CD4-positive, alpha-beta T cell treated with Interleukin-12 subunit alpha and Interleukin-12 subunit beta, for 1 hour (primary cell): ENCODE measurements at regions not wholly inside any gene's neighbourhood (a gene's known extent, or its start where the extent isn't known, plus 50 kb on each side); places are given as distances from the start of the nearest gene placed in this dataset.

Experiments used
- DNase-seq: peaks from one replicate; pipeline ENCODE4 v3.0.0-alpha.2; 2020

- no peak for DNase-seq
Observed at GRCh38 chr14:61953602-61954001, 191.4 kb downstream of the SNAPC1 start.

- DNase-seq: no peak
Observed at GRCh38 chr14:61954306-61954705, 192.1 kb downstream of the SNAPC1 start.

- no peak for DNase-seq
Observed at GRCh38 chr14:61956517-61956916, 194.3 kb downstream of the SNAPC1 start.

- DNase-seq: no peak
Observed at GRCh38 chr14:61959348-61959747, 197.1 kb downstream of the SNAPC1 start.

GRCh38 chr14:61961369-61961768 lies 199.1 kb downstream of the SNAPC1 start:
- no peak for DNase-seq

GRCh38 chr14:61963926-61964325 lies 201.7 kb downstream of the SNAPC1 start:
- DNase-seq: no peak

DNA sequence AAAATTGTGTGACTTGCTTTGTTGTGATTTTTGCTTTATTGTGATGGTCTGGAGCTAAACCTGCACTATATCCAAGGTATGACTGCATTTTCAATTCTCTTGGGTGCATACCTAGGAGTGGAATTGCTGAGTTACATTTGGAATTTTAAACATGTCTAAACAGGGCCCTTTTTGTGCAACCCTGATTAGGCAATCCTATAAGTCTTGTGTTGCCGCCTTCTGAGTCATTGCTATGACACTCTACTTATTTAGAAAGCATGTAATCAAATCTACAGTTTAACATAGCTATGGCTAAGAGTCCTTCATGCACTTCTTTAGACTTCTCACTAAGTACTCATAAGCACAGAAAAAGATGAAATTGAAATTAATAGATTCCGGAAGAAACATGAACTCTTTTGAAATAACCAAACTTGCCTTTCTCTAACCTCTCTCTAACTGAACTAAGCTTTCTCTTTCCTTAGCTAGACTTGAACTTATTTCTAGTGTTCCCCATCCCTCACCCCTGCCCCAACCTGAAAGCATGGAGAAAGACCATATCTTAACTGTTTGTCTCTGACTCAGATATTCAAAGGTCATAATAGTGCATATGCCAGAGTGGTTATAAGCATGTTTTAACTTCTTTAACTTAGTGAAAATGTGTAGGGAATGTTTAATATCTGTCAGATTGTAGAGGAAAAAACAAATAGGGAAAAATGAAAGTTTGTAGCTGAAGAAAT lies 203.0 kb downstream of the SNAPC1 start:
- DNase-seq: no peak

GRCh38 chr14:61968207-61968606 lies 206.0 kb downstream of the SNAPC1 start:
- DNase-seq: no peak

- no peak for DNase-seq
Observed at GRCh38 chr14:61972711-61973110, 210.5 kb downstream of the SNAPC1 start.

DNA sequence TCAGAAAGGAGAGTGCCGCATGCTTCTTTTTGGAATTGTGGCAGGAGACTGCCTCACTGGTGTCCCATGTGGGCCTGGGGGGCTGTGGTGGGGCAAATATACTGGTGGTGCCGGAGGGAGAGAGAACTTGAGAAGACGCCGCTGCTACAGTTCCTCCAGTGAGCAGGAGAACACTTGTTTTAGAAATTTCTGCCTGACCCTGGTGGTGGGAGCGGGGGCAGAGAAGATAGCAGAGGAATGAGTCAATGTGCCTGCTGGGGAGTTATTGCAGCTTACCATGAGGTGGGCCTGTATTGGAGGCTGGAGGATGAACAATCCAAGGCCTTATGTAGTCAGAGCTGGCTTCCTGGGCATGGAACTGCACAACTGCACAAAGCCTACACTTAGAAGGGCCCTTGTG lies 211.8 kb downstream of the SNAPC1 start:
- no peak for DNase-seq

DNA sequence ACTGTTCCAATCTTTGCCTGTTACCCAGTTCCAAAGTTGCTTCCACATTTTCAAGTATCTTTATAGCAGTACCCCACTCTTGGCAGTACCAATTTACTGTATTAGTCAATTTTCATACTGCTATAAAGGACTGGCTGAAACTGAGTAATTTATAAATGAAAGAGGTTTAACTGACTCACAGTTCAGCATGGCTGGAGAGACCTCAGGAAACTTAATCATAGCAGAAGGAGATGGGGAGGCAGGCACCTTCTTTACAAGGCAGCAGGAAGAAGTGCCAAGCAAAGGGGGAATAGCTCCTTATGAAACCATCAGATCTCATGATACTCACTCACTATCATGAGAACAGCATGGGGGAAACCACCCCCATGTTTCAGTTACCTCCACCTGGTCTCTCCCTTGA lies 215.0 kb downstream of the SNAPC1 start:
- no peak for DNase-seq

- DNase-seq: no peak
Observed at GRCh38 chr14:61988240-61988639, 226.0 kb downstream of the SNAPC1 start.

DNA sequence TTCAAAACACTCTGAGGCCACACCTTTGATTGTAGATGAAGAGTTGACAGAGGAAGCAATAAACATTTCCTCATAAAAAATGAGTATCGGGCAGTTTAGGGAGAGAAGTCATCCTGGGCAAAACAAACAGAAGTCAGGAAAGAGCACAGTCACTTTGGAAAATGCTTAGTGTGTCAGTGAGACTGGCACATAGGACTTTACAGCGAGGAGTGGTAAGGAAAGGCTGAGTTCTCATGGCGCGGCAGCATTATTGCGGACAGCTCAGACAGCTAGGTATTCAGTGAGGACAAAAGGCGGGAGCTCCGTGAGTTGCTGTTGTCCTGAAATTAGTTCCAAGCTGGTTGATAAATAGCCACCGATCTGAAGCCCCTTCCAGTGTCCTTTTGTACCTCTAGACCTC lies 229.9 kb downstream of the SNAPC1 start:
- DNase-seq: no peak

DNA sequence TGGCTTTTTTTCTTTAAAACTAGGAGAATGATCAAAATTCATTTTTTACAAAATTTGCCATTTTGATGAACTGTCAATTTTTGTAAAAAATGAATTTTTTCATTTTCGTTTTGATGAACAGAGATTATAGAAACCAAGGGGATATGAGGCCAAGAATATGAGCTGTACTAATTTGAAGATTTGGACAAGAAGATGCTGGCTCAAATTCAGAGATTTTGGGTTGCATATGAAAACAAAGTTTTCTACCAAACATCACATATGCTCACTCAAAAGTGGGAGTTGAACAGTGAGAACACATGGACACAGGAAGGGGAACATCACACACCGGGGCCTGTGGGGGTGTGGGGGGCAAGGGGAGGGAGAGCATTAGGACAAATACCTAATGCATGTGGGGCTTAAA lies 230.7 kb downstream of the SNAPC1 start:
- DNase-seq: no peak

- no peak for DNase-seq
Observed at GRCh38 chr14:61994589-61994988, 232.4 kb downstream of the SNAPC1 start.

GRCh38 chr14:61996753-61997152 lies 234.5 kb downstream of the SNAPC1 start:
- DNase-seq: no peak

DNA sequence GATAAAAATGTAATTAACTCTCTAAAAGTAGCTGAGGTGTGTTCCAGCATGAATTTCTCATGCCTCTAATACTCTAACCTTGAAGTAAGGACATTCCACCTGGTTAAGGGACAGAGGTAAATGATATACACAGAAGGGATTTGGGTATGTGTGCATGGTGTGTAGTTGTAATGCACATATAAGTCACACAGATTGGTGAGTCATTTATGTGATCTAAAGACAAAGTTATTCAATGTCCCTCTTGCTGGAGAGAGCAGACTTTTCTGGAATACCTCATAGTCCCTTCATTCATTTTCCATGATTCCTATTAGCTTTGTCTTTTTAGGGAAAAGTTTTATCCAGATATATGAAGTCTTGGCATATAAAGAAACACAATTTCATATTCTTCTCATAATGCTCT lies 234.9 kb downstream of the SNAPC1 start:
- no peak for DNase-seq

DNA sequence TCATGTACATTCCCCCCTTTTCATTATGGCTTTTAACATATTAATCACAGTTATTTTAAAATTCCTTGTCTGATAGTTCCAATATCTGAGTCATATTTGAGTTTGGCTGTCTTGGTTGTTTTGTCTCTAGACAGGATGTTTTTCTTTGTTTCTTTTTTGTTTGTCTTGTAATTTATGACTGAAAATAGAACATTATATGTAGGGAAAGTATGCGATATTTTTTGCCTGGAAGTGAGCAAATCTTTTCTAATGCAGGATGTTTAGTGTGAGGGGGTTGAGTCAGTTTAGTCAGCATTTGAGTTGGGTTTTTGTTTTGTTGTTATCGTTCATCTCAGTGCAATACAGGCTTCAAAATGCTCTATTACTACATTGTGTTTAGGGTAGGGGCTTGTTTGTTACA lies 239.7 kb downstream of the SNAPC1 start:
- DNase-seq: no peak

DNA sequence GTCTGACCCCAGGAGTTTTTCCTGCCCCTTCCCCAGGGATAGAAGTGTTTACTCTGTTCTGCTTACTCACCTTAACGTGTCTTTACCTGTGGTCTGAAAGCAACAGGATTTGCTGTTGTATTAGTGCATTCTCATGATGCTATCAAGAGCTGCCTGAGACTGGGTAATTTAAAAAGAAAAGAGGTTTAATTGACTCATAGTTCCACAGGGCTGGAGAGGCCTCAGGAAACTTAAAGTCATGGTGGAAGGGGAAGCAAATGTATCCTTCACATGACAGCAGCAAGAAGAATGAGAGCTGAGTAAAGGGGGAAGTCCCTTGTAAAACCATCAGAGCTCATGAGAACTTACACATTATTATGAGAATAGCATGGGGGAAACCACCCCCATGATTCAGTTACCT lies 240.4 kb downstream of the SNAPC1 start:
- DNase-seq: no peak

GRCh38 chr14:62003701-62004100 lies 241.5 kb downstream of the SNAPC1 start:
- no peak for DNase-seq

DNA sequence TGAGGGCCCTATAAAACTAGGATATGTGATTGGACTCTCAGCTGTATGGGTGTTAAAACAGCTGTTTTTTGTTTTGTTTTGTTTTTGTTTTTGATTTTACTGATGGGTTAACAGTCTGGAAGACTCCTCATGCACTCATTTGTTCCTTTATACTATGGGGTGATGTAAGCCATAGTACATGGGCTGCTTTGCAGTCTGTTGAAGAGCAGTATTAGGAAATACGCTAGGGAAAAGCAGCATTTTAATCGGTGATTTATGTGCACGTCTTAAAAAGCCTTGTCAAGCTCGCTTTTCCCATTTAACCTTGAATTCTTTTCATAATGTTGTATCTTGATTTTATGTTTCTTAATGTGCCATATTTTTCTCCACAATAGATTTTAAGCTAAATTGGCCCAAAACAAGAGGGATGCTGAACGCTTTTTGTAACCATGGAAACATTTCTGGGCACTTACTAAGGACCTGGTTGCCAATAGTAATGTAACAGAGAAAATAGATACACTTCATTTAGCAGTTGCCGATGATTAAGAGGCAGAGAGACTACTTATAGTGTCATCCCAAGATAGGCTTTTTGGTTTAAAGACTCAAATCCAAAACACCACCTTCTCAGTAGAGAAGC lies 244.0 kb downstream of the SNAPC1 start:
- DNase-seq: no peak

- DNase-seq: no peak
Observed at GRCh38 chr14:62015243-62015642, 253.0 kb downstream of the SNAPC1 start.

DNA sequence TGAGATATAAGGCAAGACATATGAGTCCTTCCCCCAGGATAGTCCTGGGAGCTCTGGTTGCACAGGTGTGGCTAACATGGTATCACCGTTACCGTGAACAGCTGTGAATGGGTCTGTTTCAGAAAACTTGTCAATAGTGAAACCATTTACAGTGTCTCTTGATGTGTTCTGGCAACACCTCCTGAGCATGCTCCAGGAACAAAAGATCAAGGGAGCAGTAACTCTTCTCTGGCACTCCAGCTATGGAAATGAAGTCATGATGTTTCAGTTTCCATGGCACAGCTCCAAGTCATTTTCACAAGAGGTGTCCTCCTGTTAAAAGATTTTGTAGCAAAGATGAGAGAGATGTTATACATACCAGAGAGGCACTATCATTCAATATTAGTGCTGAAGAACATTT lies 253.7 kb downstream of the SNAPC1 start:
- DNase-seq: no peak

- no peak for DNase-seq
Observed at GRCh38 chr14:62017651-62018230, 255.5 kb downstream of the SNAPC1 start.

DNA sequence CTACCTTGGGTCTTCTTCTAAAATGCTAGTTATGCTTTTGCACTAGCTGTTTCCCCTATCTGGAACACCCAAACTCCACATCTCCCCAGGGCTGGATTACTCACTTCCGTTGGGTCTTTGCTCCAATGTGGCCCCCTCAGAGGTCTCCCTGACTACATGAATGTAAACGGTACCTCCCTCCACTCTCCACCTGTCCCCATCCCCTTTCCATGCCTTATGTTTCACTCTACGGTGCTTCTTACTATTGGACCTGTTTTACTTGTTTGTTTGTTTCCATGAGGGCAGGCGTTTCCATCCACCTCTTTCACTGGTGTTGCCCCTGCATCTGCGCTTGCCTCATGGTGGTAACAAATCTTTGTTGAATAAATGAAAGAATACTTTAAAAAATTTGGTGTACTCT lies 256.4 kb downstream of the SNAPC1 start:
- DNase-seq: no peak
